ENCODE measurements at regions not wholly inside any gene's neighbourhood (a gene's known extent, or its start where the extent isn't known, plus 50 kb on each side); places are given as distances from the start of the nearest gene placed in this dataset.

- no peaks in the 10 kb centered on the region for H3K79me2 ChIP-seq (ENCODE audit: control insufficient read depth, insufficient read depth, low read length)
- H3K36me3 ChIP-seq (ENCODE audit: control insufficient read depth, insufficient read depth, low read length) = no peaks in the 10 kb centered on the region
- DNase-seq (ENCODE audit: low read depth in 2 of 2) = no peak
- H3K27me3 ChIP-seq (ENCODE audit: control insufficient read depth, insufficient read depth, low read length) = peaks cover 5% of the 10 kb centered on the region
- no peaks in the 10 kb centered on the region for H3K4me1 ChIP-seq (ENCODE audit: control insufficient read depth, extremely low read depth, insufficient read depth, low read length)
- H3K9me3 ChIP-seq (ENCODE audit: control insufficient read depth, insufficient read depth, low read depth, low read length) = no peaks in the 10 kb centered on the region
- H3K4me3 ChIP-seq (replicated peaks in 1 of 4; ENCODE audit: control extremely low read depth in 1 of 4, insufficient read depth in 1 of 4, low read depth in 3 of 4, low read length in 4 of 4) = no peak overlapping the region
- no peak for TF ChIP-seq CTCF (conservative IDR thresholded peaks at IDR 0.05 in 1 of 2, IDR thresholded peaks at IDR 0.05 in 1 of 2; ENCODE audit: low read depth in 1 of 2, low read length in 2 of 2)
- no peak for TF ChIP-seq EZH2 (IDR thresholded peaks at IDR 0.05; ENCODE audit: low read length, missing control alignments)
- no peak overlapping the region for H3K4me2 ChIP-seq (ENCODE audit: extremely low read depth, insufficient read depth, low read length)
- H3K27ac ChIP-seq (ENCODE audit: insufficient read depth, low read length) = no peak overlapping the region
- no peak overlapping the region for H2AFZ ChIP-seq (ENCODE audit: low read length)
- H3K9ac ChIP-seq (ENCODE audit: insufficient read depth, low read length) = no peak overlapping the region
- peaks cover 2% of the 10 kb centered on the region for H4K20me1 ChIP-seq (ENCODE audit: control insufficient read depth, extremely low read depth, insufficient read depth, low read length)
Measured at GRCh38 chr16:81164958-81165357, 68.8 kb upstream of the GCSH start.

DNA sequence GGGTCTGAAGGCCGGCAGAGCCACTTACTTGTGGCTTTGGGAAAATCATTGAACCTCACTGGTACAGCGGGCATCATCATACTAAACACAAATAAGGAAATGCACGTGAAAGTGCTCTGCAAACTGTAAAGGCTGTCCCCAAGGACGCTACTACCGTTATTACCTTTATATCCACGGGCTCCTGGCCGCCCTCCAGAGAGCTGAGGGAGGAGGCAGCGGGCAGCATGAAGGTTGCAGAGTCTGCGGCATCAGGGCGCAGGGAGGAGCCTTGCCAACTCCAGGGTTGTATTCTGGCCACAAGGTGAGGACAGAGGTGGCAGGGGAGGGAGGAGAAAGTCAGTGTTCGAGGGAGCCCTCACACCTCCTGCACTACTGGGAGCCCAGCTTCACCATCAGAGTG, 68.3 kb upstream of the GCSH start:
- H3K9ac ChIP-seq (ENCODE audit: insufficient read depth, low read length) = no peak overlapping the region
- H3K27me3 ChIP-seq (ENCODE audit: control insufficient read depth, insufficient read depth, low read length) = peaks cover 5% of the 10 kb centered on the region
- TF ChIP-seq EZH2 (IDR thresholded peaks at IDR 0.05; ENCODE audit: low read length, missing control alignments) = no peak
- H3K4me2 ChIP-seq (ENCODE audit: extremely low read depth, insufficient read depth, low read length) = no peak overlapping the region
- DNase-seq (ENCODE audit: low read depth in 2 of 2) = no peak
- no peak overlapping the region for H3K4me3 ChIP-seq (replicated peaks in 1 of 4; ENCODE audit: control extremely low read depth in 1 of 4, insufficient read depth in 1 of 4, low read depth in 3 of 4, low read length in 4 of 4)
- no peaks in the 10 kb centered on the region for H3K79me2 ChIP-seq (ENCODE audit: control insufficient read depth, insufficient read depth, low read length)
- no peaks in the 10 kb centered on the region for H3K9me3 ChIP-seq (ENCODE audit: control insufficient read depth, insufficient read depth, low read depth, low read length)
- no peak overlapping the region for H2AFZ ChIP-seq (ENCODE audit: low read length)
- H3K4me1 ChIP-seq (ENCODE audit: control insufficient read depth, extremely low read depth, insufficient read depth, low read length) = no peaks in the 10 kb centered on the region
- H3K36me3 ChIP-seq (ENCODE audit: control insufficient read depth, insufficient read depth, low read length) = no peaks in the 10 kb centered on the region
- no peak overlapping the region for H3K27ac ChIP-seq (ENCODE audit: insufficient read depth, low read length)
- peaks cover 2% of the 10 kb centered on the region for H4K20me1 ChIP-seq (ENCODE audit: control insufficient read depth, extremely low read depth, insufficient read depth, low read length)

DNA sequence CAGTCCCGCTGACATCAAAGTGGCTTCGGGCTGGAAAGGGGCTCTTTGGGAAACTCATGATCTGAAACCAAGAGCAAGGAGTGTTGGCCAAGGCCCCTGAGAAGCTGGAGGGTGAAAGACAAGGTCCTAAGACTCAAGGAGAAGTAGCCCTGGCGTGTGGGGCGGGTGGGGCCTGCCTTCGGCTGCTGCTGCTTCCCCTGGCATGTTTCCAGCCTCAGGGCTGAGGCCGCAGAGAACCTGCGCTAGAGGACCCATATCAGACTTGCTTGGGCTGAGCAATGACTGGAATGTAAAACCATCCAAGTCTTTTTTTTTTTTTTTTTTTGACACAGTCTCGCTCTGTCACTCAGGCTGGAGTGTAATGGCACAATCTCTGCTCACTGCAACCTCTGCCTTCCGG, 67.5 kb upstream of the GCSH start:
- Histone ChIP-seq H3K9ac (ENCODE audit: insufficient read depth, low read length) (no peak overlapping the region), H4K20me1 (ENCODE audit: control insufficient read depth, extremely low read depth, insufficient read depth, low read length) (peaks cover 2% of the 10 kb centered on the region), H3K27ac (ENCODE audit: insufficient read depth, low read length) (no peak overlapping the region), H3K36me3 (ENCODE audit: control insufficient read depth, insufficient read depth, low read length) (no peaks in the 10 kb centered on the region), H3K27me3 (ENCODE audit: control insufficient read depth, insufficient read depth, low read length) (peaks cover 5% of the 10 kb centered on the region), H3K4me2 (ENCODE audit: extremely low read depth, insufficient read depth, low read length) (no peak overlapping the region), H2AFZ (ENCODE audit: low read length) (no peak overlapping the region), H3K9me3 (ENCODE audit: control insufficient read depth, insufficient read depth, low read depth, low read length) (no peaks in the 10 kb centered on the region), H3K79me2 (ENCODE audit: control insufficient read depth, insufficient read depth, low read length) (no peaks in the 10 kb centered on the region), H3K4me1 (ENCODE audit: control insufficient read depth, extremely low read depth, insufficient read depth, low read length) (no peaks in the 10 kb centered on the region), H3K4me3 (replicated peaks in 1 of 4; ENCODE audit: control extremely low read depth in 1 of 4, insufficient read depth in 1 of 4, low read depth in 3 of 4, low read length in 4 of 4) (no peak overlapping the region)
- no peak for DNase-seq (ENCODE audit: low read depth in 2 of 2)
- no peak for TF ChIP-seq EZH2 (IDR thresholded peaks at IDR 0.05; ENCODE audit: low read length, missing control alignments)
- no peak for TF ChIP-seq CTCF (conservative IDR thresholded peaks at IDR 0.05 in 1 of 2, IDR thresholded peaks at IDR 0.05 in 1 of 2; ENCODE audit: low read depth in 1 of 2, low read length in 2 of 2)

Measured in fibroblast of lung (primary cell).